ENCODE measurements at regions not wholly inside any gene's neighbourhood (a gene's known extent, or its start where the extent isn't known, plus 50 kb on each side); places are given as distances from the start of the nearest gene placed in this dataset.

DNA sequence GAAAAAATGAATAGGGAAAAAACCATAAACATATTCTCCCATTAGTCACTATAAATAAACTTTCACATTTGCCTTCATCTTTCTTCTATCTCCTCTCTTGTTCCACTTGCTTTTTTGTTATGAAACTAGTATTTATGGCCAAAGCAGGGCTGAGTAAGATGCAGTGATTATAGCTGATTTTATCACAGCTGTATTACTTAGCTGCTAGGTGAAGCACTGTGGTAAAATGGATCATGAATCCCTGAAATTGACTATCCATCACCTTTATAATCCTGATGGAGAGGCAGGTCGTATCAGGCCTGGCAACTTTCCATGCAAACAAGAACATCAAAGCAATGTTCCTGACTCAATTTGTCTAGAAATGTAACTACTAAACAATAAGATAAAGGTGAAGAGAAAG is 471.6 kb downstream of the TUSC7 start:
- Histone ChIP-seq H3K9ac (ENCODE audit: low read length) (no peak overlapping the region), H3K4me2 (ENCODE audit: low read length) (no peak overlapping the region), H3K36me3 (replicated peaks; ENCODE audit: low read depth, low read length) (no peaks in the 10 kb centered on the region), H4K20me1 (ENCODE audit: insufficient read depth, low read length) (no peaks in the 10 kb centered on the region), H3K4me3 (ENCODE audit: low read length) (no peak overlapping the region), H3K27ac (ENCODE audit: low read length) (no peak overlapping the region), H3K27me3 (ENCODE audit: low read depth, low read length) (no peaks in the 10 kb centered on the region), H2AFZ (ENCODE audit: low read depth, low read length) (no peak overlapping the region), H3K79me2 (ENCODE audit: low read length) (no peaks in the 10 kb centered on the region), H3K9me3 (ENCODE audit: insufficient read depth, low read length) (no peaks in the 10 kb centered on the region), H3K4me1 (ENCODE audit: low read length) (no peaks in the 10 kb centered on the region)
- TF ChIP-seq, protein P1, sequence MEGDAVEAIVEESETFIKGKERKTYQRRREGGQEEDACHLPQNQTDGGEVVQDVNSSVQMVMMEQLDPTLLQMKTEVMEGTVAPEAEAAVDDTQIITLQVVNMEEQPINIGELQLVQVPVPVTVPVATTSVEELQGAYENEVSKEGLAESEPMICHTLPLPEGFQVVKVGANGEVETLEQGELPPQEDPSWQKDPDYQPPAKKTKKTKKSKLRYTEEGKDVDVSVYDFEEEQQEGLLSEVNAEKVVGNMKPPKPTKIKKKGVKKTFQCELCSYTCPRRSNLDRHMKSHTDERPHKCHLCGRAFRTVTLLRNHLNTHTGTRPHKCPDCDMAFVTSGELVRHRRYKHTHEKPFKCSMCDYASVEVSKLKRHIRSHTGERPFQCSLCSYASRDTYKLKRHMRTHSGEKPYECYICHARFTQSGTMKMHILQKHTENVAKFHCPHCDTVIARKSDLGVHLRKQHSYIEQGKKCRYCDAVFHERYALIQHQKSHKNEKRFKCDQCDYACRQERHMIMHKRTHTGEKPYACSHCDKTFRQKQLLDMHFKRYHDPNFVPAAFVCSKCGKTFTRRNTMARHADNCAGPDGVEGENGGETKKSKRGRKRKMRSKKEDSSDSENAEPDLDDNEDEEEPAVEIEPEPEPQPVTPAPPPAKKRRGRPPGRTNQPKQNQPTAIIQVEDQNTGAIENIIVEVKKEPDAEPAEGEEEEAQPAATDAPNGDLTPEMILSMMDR (IDR thresholded peaks at IDR 0.05; ENCODE audit: low read depth, low read length): no peak
- TF ChIP-seq EZH2phosphoT487 (IDR thresholded peaks at IDR 0.05; ENCODE audit: low read depth): no peak

DNA sequence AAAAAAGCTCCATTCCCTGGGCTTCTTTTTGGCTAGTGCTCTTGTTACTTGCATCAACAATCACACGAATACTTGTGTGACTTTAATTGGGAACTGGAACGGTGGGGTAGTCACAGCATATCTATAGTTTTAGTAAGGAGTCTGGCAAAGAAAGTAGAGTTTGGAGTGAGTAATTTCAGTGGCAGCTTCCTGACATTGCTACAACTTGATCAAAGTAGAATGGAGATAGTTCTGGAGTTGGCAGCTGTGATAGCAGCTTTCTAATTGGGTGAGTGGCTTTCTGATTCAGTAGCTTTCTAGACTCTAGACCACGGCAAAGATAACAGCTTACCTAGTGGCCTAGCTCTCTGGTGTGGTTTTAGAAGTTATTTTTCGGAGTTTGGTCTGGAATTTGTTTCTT is 475.0 kb downstream of the TUSC7 start:
- no peaks in the 10 kb centered on the region for H3K36me3 ChIP-seq (replicated peaks; ENCODE audit: low read depth, low read length)
- no peaks in the 10 kb centered on the region for H3K9me3 ChIP-seq (ENCODE audit: insufficient read depth, low read length)
- no peak overlapping the region for H3K4me3 ChIP-seq (ENCODE audit: low read length)
- H3K27ac ChIP-seq (ENCODE audit: low read length): no peak overlapping the region
- H4K20me1 ChIP-seq (ENCODE audit: insufficient read depth, low read length): no peaks in the 10 kb centered on the region
- no peak overlapping the region for H2AFZ ChIP-seq (ENCODE audit: low read depth, low read length)
- H3K4me1 ChIP-seq (ENCODE audit: low read length): no peaks in the 10 kb centered on the region
- no peaks in the 10 kb centered on the region for H3K79me2 ChIP-seq (ENCODE audit: low read length)
- H3K27me3 ChIP-seq (ENCODE audit: low read depth, low read length): no peaks in the 10 kb centered on the region
- no peak for TF ChIP-seq EZH2phosphoT487 (IDR thresholded peaks at IDR 0.05; ENCODE audit: low read depth)
- TF ChIP-seq, protein P1 (IDR thresholded peaks at IDR 0.05; ENCODE audit: low read depth, low read length): no peak
- no peak overlapping the region for H3K4me2 ChIP-seq (ENCODE audit: low read length)
- no peak overlapping the region for H3K9ac ChIP-seq (ENCODE audit: low read length)

DNA sequence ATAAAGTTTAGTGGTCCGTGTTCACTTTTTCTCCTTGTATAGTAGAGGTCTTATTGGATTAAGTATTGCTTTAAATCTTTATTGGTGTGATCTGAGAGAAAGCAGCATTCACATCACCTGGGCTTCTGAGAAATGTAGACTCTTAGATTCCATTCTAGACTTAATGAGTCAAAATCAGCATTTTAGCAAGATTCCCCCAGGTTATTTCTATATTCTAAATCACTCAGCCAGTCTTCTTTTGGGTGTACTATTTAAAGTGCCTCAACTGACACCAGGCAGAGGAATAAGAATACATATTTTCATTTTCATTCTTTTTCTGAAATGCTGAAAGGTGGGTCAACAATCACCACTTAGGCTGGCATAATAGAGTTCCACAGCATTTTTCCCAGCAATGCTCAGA is 481.7 kb downstream of the TUSC7 start:
- no peaks in the 10 kb centered on the region for H3K36me3 ChIP-seq (replicated peaks; ENCODE audit: low read depth, low read length)
- no peaks in the 10 kb centered on the region for H3K79me2 ChIP-seq (ENCODE audit: low read length)
- no peak overlapping the region for H3K27ac ChIP-seq (ENCODE audit: low read length)
- no peak overlapping the region for H3K9ac ChIP-seq (ENCODE audit: low read length)
- no peak overlapping the region for H3K4me2 ChIP-seq (ENCODE audit: low read length)
- H3K4me1 ChIP-seq (ENCODE audit: low read length): no peaks in the 10 kb centered on the region
- no peaks in the 10 kb centered on the region for H4K20me1 ChIP-seq (ENCODE audit: insufficient read depth, low read length)
- no peaks in the 10 kb centered on the region for H3K27me3 ChIP-seq (ENCODE audit: low read depth, low read length)
- H3K9me3 ChIP-seq (ENCODE audit: insufficient read depth, low read length): no peaks in the 10 kb centered on the region
- no peak overlapping the region for H3K4me3 ChIP-seq (ENCODE audit: low read length)
- no peak for TF ChIP-seq EZH2phosphoT487 (IDR thresholded peaks at IDR 0.05; ENCODE audit: low read depth)
- TF ChIP-seq, protein P1 (IDR thresholded peaks at IDR 0.05; ENCODE audit: low read depth, low read length): no peak
- H2AFZ ChIP-seq (ENCODE audit: low read depth, low read length): no peak overlapping the region

DNA sequence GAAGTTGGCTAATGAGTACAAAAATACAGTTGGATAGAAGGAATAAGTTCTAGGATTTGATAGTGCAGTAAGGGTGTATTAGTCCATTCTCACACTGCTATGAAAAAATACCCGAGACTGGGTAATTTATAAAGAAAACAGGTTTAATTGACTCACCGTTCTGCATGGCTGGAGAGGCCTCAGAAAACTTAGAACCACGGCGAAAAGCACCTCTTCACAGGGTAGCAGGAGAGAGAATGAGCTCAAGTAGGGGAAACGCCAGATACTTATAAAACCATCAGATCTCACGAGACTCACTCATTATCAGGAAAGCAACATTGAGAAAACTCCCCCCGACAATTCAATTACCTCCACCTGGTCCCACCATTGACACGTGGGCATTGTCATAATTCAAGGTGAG is 483.3 kb downstream of the TUSC7 start:
- H3K4me1 ChIP-seq (ENCODE audit: low read length): no peaks in the 10 kb centered on the region
- H3K9me3 ChIP-seq (ENCODE audit: insufficient read depth, low read length): no peaks in the 10 kb centered on the region
- no peak overlapping the region for H3K4me2 ChIP-seq (ENCODE audit: low read length)
- no peak overlapping the region for H3K9ac ChIP-seq (ENCODE audit: low read length)
- no peaks in the 10 kb centered on the region for H3K79me2 ChIP-seq (ENCODE audit: low read length)
- H3K4me3 ChIP-seq (ENCODE audit: low read length): no peak overlapping the region
- no peak overlapping the region for H3K27ac ChIP-seq (ENCODE audit: low read length)
- no peaks in the 10 kb centered on the region for H3K27me3 ChIP-seq (ENCODE audit: low read depth, low read length)
- TF ChIP-seq EZH2phosphoT487 (IDR thresholded peaks at IDR 0.05; ENCODE audit: low read depth): no peak
- TF ChIP-seq, protein P1 (IDR thresholded peaks at IDR 0.05; ENCODE audit: low read depth, low read length): no peak
- H3K36me3 ChIP-seq (replicated peaks; ENCODE audit: low read depth, low read length): no peaks in the 10 kb centered on the region
- no peaks in the 10 kb centered on the region for H4K20me1 ChIP-seq (ENCODE audit: insufficient read depth, low read length)
- H2AFZ ChIP-seq (ENCODE audit: low read depth, low read length): no peak overlapping the region

All from OCI-LY3 (cell line).